VCaP (cell line): ENCODE measurements at regions not wholly inside any gene's neighbourhood (a gene's known extent, or its start where the extent isn't known, plus 50 kb on each side); places are given as distances from the start of the nearest gene placed in this dataset.

Experiments used
- H3K27ac ChIP-seq: fragments of 450-650 bp; 2 replicates; pipeline ENCODE4 v1.5.1; 2017
- TF ChIP-seq, protein P1 (sequence below): fragments of 450-650 bp; conservative IDR thresholded peaks from 2 replicates; pipeline ENCODE4 v1.5.1; 2017; ENCODE audit warnings: mild to moderate bottlenecking, moderate library complexity

DNA sequence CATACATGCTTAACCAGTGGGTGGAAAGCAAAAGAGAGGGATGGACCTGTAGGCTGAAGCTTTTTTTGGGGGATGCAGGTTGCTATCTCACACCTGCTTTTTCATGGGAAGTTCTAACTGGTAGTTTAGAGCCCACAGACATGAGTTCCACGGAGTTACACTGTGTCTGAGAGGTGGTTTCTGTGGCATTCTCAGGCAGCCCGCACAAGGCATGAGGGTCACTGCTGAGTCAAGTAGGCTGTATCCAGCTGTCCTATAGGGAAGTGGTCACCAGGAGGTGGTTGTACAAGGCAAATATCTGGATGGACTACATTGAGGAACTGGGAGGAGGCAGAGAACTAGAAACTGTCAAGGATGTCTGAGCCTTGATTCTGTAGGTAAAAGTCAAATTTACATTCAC lies 351.0 kb upstream of the POM121L12 start:
- H3K27ac ChIP-seq, result no peak overlapping the region
- TF ChIP-seq, protein P1, sequence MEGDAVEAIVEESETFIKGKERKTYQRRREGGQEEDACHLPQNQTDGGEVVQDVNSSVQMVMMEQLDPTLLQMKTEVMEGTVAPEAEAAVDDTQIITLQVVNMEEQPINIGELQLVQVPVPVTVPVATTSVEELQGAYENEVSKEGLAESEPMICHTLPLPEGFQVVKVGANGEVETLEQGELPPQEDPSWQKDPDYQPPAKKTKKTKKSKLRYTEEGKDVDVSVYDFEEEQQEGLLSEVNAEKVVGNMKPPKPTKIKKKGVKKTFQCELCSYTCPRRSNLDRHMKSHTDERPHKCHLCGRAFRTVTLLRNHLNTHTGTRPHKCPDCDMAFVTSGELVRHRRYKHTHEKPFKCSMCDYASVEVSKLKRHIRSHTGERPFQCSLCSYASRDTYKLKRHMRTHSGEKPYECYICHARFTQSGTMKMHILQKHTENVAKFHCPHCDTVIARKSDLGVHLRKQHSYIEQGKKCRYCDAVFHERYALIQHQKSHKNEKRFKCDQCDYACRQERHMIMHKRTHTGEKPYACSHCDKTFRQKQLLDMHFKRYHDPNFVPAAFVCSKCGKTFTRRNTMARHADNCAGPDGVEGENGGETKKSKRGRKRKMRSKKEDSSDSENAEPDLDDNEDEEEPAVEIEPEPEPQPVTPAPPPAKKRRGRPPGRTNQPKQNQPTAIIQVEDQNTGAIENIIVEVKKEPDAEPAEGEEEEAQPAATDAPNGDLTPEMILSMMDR, result no peak

DNA sequence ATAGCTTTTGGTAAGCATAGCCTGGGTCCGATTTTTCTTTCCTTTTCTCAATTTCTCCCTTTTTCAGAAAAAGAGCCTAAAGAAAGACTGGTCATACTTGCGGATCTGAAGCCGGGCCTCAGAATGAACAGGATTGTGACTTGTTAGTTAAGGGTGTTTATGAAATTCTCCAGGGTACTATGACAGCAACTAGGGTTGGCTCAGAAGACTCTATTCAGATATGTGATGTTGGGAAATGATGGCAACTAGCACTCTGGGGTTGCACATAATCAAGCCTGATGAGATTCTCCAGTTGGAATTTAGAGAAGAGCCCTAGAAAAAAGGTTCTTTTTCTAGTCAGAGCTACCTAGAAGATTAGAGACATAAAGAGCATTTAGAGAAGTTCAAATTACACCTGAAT lies 352.4 kb upstream of the POM121L12 start:
- no peak overlapping the region for H3K27ac ChIP-seq
- TF ChIP-seq, protein P1, result no peak

DNA sequence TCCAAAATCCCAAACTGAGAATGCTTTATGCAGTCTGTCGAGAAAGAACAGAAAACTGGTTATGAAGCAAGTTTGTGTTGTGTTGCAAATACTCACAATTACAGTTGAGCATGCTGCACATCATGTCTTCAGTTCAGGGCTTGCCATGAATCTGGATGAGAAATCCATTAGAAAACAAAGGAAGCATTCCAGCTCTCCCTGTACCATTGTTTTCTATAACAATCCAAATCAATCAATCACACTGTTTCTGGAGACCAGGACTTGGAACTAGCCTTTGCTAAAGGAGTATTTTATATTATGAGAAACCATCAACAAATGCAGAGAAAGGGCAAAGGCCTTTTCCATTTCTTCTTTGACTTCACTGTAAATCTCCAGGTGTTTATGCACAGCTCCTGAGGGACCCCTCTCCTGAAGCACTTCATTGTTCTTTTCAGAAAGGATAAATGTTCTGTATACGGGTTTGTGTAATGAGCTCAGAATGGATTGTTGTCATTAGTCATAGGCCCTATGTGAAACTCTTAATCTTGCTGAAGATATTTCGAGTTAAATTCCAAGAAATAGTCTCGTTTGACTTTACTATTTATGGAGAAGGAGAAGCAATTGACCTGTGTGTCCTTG lies 364.7 kb upstream of the POM121L12 start:
- H3K27ac ChIP-seq, result no peak overlapping the region
- TF ChIP-seq, protein P1, result no peak

DNA sequence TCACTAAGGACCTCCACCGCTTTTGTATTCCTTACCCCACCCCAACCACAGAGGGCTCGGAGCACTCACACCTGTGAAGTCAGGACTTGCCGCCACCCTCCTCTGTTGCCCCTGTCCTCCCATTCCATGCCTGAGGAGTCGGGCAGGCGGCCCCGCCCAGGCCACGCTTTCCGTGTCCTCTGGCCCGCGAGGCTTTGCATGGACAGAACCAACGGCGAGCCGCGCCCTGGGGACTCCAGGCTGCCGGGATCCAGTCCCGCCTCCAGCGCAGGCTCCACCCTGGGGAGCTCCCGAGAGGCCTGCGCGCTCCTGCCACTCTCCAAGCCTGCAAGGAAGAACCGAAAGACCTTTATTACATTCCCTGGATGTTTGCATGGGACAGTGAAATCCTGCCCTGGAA lies 366.4 kb upstream of the POM121L12 start:
- TF ChIP-seq, protein P1, result no peak
- H3K27ac ChIP-seq, result no peak overlapping the region

DNA sequence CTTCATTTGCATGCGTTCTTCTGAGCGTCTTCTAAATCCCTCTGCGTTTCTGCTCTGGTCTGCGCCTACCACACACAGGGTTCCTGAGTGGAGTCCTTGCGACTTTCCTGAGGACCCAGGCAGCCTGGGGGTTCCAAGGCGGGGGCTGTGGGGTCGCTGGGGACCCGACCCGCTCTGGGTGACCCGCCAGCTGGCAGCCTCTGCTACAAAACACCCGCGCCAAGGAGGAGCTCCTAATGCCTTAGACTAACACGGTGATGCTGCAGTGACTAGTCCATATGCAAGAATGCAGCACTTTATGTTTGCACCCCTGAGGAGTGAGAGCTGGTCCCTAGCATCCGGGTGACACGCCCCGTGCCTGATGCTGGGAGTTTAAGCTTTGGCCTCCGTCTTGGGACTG lies 367.0 kb upstream of the POM121L12 start:
- no peak overlapping the region for H3K27ac ChIP-seq
- TF ChIP-seq, protein P1, result no peak

DNA sequence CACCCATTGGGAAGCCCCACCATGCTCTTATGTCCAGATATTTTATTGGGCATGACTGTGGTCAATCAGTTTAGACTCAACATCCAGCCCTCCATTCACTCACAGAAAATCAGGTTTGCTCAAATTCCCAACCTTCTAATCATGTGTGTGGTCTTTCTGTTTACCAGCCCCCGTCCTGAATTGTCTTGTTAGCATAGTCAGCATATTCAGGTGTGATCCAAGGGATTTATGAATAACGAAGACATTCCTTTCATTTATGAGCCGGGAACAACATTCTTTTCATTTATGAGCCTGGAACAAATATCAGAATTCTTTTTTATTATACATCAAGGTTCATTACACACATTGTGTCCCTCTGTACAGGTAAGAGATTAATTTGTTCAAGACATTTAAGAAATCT lies 376.3 kb upstream of the POM121L12 start:
- H3K27ac ChIP-seq, result no peak overlapping the region
- TF ChIP-seq, protein P1, result no peak

DNA sequence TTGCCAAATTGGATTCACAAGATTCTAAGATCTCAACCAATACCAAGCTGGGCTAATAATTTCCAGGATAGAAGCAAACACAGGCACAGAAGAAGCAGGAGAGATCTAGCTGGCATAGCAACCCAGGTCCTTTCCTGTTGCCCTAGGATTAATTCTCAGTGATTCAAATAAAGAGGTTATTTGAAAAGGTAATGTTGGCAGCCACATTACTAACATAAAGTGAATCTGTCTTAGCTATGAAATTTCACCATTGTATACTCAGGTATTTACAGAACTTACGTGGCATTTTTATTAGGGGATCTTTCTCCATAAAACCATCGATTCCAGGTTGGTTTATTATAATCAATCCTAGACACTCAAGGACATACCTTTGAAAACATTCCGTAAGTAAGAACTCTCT lies 379.3 kb upstream of the POM121L12 start:
- peak overlapping the region; percentile 28 for H3K27ac ChIP-seq
- TF ChIP-seq, protein P1, result no peak

DNA sequence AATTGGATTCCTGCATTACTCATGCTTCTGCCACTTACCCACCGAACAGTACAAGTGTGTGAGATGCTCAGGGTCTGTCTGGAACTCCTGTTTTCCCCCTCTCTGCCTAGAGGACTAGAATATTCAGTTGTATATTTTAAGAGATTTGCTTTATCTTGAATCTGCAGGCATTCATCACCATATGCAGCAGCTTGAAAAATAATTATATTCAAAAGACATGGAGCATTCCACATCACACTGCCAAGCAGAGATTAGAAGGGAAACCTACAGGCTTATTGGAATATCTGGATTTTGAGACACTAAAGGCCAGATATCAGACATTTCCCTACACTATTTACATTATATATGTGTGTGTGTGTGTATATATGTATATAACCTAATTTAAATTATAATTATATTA lies 382.8 kb upstream of the POM121L12 start:
- TF ChIP-seq, protein P1, result no peak

More for the DNA sequence above, 382.8 kb upstream of the POM121L12 start:
- no peak overlapping the region for H3K27ac ChIP-seq
